ENCODE measurements at regions not wholly inside any gene's neighbourhood (a gene's known extent, or its start where the extent isn't known, plus 50 kb on each side); places are given as distances from the start of the nearest gene placed in this dataset.

DNA sequence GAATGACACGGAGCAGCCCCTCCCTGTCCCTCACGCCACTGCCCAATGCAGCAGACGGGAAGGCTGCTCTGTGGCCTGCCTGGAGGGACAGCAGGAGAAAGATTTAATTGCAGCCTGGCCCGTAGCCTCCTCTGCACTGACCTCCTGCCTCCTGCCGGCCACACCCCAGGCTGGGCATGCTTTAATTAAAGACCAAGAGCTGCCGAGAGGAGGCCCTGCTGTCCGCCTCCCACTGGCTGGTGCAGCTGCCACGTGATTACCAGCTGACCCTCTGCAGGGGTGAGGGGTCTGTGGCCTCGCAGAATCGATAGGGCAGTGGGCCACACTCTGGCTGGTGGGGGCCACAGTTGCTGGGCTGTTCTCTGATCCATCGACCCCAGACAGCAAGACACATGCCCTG lies 100.2 kb upstream of the PRR23E start:
- DNase-seq, result no peak
- no peaks in the 10 kb centered on the region for H3K9me3 ChIP-seq
- H3K9me3 Mint-ChIP-seq (ENCODE audit: unreplicated experiment), result no peaks in the 10 kb centered on the region
- CTCF ChIA-PET, result no interaction called here
- TF ChIP-seq, protein P1, sequence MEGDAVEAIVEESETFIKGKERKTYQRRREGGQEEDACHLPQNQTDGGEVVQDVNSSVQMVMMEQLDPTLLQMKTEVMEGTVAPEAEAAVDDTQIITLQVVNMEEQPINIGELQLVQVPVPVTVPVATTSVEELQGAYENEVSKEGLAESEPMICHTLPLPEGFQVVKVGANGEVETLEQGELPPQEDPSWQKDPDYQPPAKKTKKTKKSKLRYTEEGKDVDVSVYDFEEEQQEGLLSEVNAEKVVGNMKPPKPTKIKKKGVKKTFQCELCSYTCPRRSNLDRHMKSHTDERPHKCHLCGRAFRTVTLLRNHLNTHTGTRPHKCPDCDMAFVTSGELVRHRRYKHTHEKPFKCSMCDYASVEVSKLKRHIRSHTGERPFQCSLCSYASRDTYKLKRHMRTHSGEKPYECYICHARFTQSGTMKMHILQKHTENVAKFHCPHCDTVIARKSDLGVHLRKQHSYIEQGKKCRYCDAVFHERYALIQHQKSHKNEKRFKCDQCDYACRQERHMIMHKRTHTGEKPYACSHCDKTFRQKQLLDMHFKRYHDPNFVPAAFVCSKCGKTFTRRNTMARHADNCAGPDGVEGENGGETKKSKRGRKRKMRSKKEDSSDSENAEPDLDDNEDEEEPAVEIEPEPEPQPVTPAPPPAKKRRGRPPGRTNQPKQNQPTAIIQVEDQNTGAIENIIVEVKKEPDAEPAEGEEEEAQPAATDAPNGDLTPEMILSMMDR (IDR thresholded peaks at IDR 0.05; ENCODE audit: insufficient read depth in 1 of 2, low read depth in 1 of 2, low read length in 1 of 2, severe bottlenecking in 1 of 2, unreplicated experiment in 1 of 2), result no peak
- no peak overlapping the region for H3K27ac Mint-ChIP-seq (ENCODE audit: unreplicated experiment)
- no peak overlapping the region for H3K4me3 Mint-ChIP-seq (ENCODE audit: unreplicated experiment)
- POLR2A ChIA-PET, result no interaction called here
- H3K36me3 Mint-ChIP-seq (ENCODE audit: insufficient read depth, unreplicated experiment), result no peaks in the 10 kb centered on the region
- no peaks in the 10 kb centered on the region for H3K27me3 ChIP-seq (replicated peaks; ENCODE audit: control insufficient read depth, insufficient read depth, low read length)
- H3K27me3 Mint-ChIP-seq (ENCODE audit: insufficient read depth, unreplicated experiment), result peaks cover 2% of the 10 kb centered on the region
- intact Hi-C loops (cut with micrococcal nuclease; ENCODE audit: unreplicated experiment), result no loop called here
- H3K4me1 ChIP-seq, result no peaks in the 10 kb centered on the region
- H3K36me3 ChIP-seq (ENCODE audit: control insufficient read depth, insufficient read depth, low read length), result no peaks in the 10 kb centered on the region
- no peak overlapping the region for H3K4me3 ChIP-seq (ENCODE audit: low read depth, low read length)
- peaks cover 5% of the 10 kb centered on the region for H3K4me1 Mint-ChIP-seq (ENCODE audit: low read depth, unreplicated experiment)
- no TSS peak for BruUV-seq (replicated peaks)

DNA sequence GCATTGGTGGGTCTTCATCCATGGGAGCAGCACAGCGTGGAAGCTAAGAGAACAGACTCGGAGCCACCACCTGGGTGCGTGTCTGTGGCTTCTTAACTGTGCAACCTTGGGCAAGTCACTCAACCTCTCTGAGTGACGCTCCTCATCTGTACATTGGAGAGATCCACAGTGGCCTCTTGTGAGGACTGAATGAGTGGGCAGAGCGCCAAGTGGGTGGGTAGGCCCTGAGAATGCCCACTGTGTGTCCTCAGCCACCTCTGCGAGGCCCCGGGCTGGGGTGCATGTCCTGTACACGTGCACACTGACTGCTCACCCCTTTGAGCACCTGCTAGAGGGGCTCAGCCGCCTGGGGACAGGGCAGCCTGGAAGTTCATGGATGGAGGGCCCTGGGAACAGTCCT lies 99.6 kb upstream of the PRR23E start:
- Histone ChIP-seq H3K4me3 (ENCODE audit: low read depth, low read length) (no peak overlapping the region), H3K27me3 (replicated peaks; ENCODE audit: control insufficient read depth, insufficient read depth, low read length) (no peaks in the 10 kb centered on the region), H3K4me1 (no peaks in the 10 kb centered on the region), H3K9me3 (no peaks in the 10 kb centered on the region), H3K36me3 (ENCODE audit: control insufficient read depth, insufficient read depth, low read length) (no peaks in the 10 kb centered on the region)
- Mint-ChIP-seq H3K9me3 (ENCODE audit: unreplicated experiment) (no peaks in the 10 kb centered on the region), H3K27ac (ENCODE audit: unreplicated experiment) (no peak overlapping the region), H3K4me1 (ENCODE audit: low read depth, unreplicated experiment) (peaks cover 5% of the 10 kb centered on the region), H3K27me3 (ENCODE audit: insufficient read depth, unreplicated experiment) (peaks cover 2% of the 10 kb centered on the region), H3K4me3 (ENCODE audit: unreplicated experiment) (no peak overlapping the region), H3K36me3 (ENCODE audit: insufficient read depth, unreplicated experiment) (no peaks in the 10 kb centered on the region)
- TF ChIP-seq, protein P1 (IDR thresholded peaks at IDR 0.05; ENCODE audit: insufficient read depth in 1 of 2, low read depth in 1 of 2, low read length in 1 of 2, severe bottlenecking in 1 of 2, unreplicated experiment in 1 of 2), result no peak
- ChIA-PET CTCF (no interaction called here), POLR2A (no interaction called here)
- no TSS peak for BruUV-seq (replicated peaks)
- intact Hi-C loops (cut with micrococcal nuclease; ENCODE audit: unreplicated experiment), result no loop called here
- DNase-seq, result no peak

- intact Hi-C loops (cut with micrococcal nuclease; ENCODE audit: unreplicated experiment), result no loop called here
- CTCF ChIA-PET, result no interaction called here
Measured at GRCh38 chr3:127095774-127096173, 97.2 kb upstream of the PRR23E start.

More at GRCh38 chr3:127095774-127096173, 97.2 kb upstream of the PRR23E start:
- H3K4me1 ChIP-seq, result no peaks in the 10 kb centered on the region
- BruUV-seq (replicated peaks), result no TSS peak
- no peaks in the 10 kb centered on the region for H3K27me3 Mint-ChIP-seq (ENCODE audit: insufficient read depth, unreplicated experiment)
- H3K36me3 Mint-ChIP-seq (ENCODE audit: insufficient read depth, unreplicated experiment), result no peaks in the 10 kb centered on the region
- H3K9me3 ChIP-seq, result no peaks in the 10 kb centered on the region
- H3K9me3 Mint-ChIP-seq (ENCODE audit: unreplicated experiment), result no peaks in the 10 kb centered on the region
- no peaks in the 10 kb centered on the region for H3K27me3 ChIP-seq (replicated peaks; ENCODE audit: control insufficient read depth, insufficient read depth, low read length)
- peaks cover 5% of the 10 kb centered on the region for H3K4me1 Mint-ChIP-seq (ENCODE audit: low read depth, unreplicated experiment)
- POLR2A ChIA-PET, result no interaction called here
- no peak for DNase-seq
- H3K27ac Mint-ChIP-seq (ENCODE audit: unreplicated experiment), result no peak overlapping the region
- no peak overlapping the region for H3K4me3 ChIP-seq (ENCODE audit: low read depth, low read length)
- TF ChIP-seq, protein P1 (IDR thresholded peaks at IDR 0.05; ENCODE audit: insufficient read depth in 1 of 2, low read depth in 1 of 2, low read length in 1 of 2, severe bottlenecking in 1 of 2, unreplicated experiment in 1 of 2), result no peak
- no peak overlapping the region for H3K4me3 Mint-ChIP-seq (ENCODE audit: unreplicated experiment)
- H3K36me3 ChIP-seq (ENCODE audit: control insufficient read depth, insufficient read depth, low read length), result no peaks in the 10 kb centered on the region
